SK-N-MC (cell line): ENCODE measurements at regions not wholly inside any gene's neighbourhood (a gene's known extent, or its start where the extent isn't known, plus 50 kb on each side); places are given as distances from the start of the nearest gene placed in this dataset.

ENCODE experiments used
- DNase-seq: peaks from one replicate; pipeline ENCODE4 v3.0.0-alpha.2; 2011; ENCODE audit warnings: low read depth, low spot score
- H3K27ac ChIP-seq: fragments of 200-600 bp; sonication (generic); 2 replicates; pipeline ENCODE4 v1.5.1; 2016; ENCODE audit warnings: mixed run types
- H3K36me3 ChIP-seq: fragments of 200-600 bp; sonication (generic); 2 replicates; pipeline ENCODE4 v1.6.1; 2017; ENCODE audit warnings: antibody characterized with exemption, low read length, mixed read lengths; ENCODE audit not compliant: insufficient read depth
- H3K4me3 ChIP-seq: fragments of 200-600 bp; sonication (generic); 2 replicates; pipeline ENCODE4 v1.5.1; 2016
- H3K9ac ChIP-seq: fragments of 200-600 bp; sonication (generic); 2 replicates; pipeline ENCODE4 v1.8.0; 2017; ENCODE audit warnings: mixed run types, mixed read lengths; ENCODE audit not compliant: insufficient read length
- H3K9me3 ChIP-seq: fragments of 200-600 bp; sonication (generic); 2 replicates; pipeline ENCODE4 v1.6.1; 2017; ENCODE audit warnings: low read depth, mild to moderate bottlenecking, antibody characterized with exemption, low read length, moderate library complexity, mixed read lengths
- EZH2 ChIP-seq: fragments of 200-600 bp; sonication (generic); IDR thresholded peaks from one replicate; pipeline ENCODE4 v1.6.1; 2017; ENCODE audit warnings: antibody characterized with exemption
- FOXP2 ChIP-seq: optimal IDR thresholded peaks from 2 replicates; pipeline ENCODE3; 2011; ENCODE audit warnings: mild to moderate bottlenecking, moderate library complexity; ENCODE audit not compliant: insufficient read depth; ENCODE audit errors: extremely low read length, control extremely low read depth
- POLR2AphosphoS5 ChIP-seq: IDR thresholded peaks from 2 replicates; pipeline ENCODE4 v1.6.1; 2012; ENCODE audit warnings: mild to moderate bottlenecking, low read depth, low read length, borderline replicate concordance

DNA sequence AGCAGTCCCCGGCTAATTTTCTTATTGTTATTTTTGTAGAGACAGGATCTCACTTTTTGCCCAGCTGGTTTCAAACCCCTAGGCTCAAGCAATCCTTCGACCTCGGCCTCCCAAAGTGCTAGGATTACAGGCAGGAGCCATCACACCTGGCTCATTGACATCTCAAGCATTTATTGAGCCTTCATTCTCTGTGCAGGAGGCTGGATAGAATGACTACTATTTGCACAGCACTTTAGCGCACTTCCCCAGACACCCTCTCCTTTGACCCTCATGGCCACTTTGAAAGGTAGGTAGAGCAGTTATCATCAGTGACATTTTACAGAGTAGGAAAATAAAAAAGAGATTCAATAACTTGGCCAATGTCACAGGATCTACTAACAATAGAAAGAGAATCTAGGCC is 124.0 kb upstream of the STXBP5 start:
- no peak overlapping the region for H3K4me3 ChIP-seq
- no peaks in the 10 kb centered on the region for H3K36me3 ChIP-seq
- TF ChIP-seq EZH2, result no peak
- no peak for TF ChIP-seq POLR2AphosphoS5
- TF ChIP-seq FOXP2, result no peak
- H3K27ac ChIP-seq, result no peak overlapping the region
- H3K9me3 ChIP-seq, result no peaks in the 10 kb centered on the region
- no peak for DNase-seq
- no peak overlapping the region for H3K9ac ChIP-seq

DNA sequence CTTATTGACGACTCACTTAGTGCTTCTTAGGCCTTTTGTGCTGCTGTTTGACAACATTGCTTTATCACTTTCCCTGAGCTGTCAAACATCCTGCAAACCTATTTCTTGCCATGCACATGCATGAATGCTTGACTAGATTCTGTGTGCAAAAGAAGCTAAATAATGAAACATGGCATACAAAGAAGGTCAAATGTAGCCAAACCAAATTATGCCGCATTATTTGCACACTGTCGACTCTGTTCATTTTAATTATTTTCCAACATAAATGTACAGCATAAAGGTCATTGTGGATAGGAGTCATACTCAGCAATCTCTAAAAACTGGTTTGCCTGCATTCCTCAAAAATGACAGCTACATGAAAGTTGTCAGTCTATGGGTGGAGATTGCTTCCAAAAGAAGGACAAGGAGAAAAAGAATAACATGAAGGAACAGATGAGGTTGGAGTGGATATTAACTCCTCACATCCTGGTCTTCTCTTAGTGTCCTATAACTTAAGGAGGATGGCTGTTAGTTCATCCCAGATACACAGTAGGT is 123.1 kb upstream of the STXBP5 start:
- no peak for DNase-seq
- no peak overlapping the region for H3K27ac ChIP-seq
- TF ChIP-seq POLR2AphosphoS5 (no peak), FOXP2 (no peak), EZH2 (no peak)
- no peak overlapping the region for H3K9ac ChIP-seq
- no peak overlapping the region for H3K4me3 ChIP-seq
- H3K9me3 ChIP-seq, result no peaks in the 10 kb centered on the region
- H3K36me3 ChIP-seq, result no peaks in the 10 kb centered on the region

DNA sequence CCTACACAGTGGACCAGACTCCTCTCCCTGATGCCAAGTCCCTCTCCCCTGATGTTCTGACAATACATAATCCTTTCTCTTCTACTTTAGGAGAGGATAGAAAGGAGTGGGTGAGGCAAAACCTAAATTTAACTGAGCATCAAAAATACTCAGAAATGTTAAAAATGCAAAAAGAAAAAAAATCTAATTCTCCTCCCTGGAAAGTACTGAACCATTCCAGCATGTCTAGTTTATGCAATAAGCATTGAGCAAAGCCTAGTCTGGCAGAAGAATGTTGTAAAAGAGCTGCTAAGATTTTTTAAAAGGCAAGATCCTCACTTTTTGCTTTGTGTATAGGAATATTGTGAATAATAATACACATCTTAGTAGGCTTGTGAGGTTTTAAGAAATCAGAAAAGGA is 116.6 kb upstream of the STXBP5 start:
- Histone ChIP-seq H3K9ac (no peak overlapping the region), H3K36me3 (no peaks in the 10 kb centered on the region), H3K27ac (no peak overlapping the region), H3K4me3 (no peak overlapping the region), H3K9me3 (no peaks in the 10 kb centered on the region)
- DNase-seq, result no peak
- TF ChIP-seq FOXP2 (no peak), POLR2AphosphoS5 (no peak), EZH2 (no peak)

- no peaks in the 10 kb centered on the region for H3K9me3 ChIP-seq
- H3K9ac ChIP-seq, result no peak overlapping the region
- TF ChIP-seq FOXP2 (no peak), POLR2AphosphoS5 (no peak), EZH2 (no peak)
- H3K27ac ChIP-seq, result no peak overlapping the region
- H3K4me3 ChIP-seq, result no peak overlapping the region
- H3K36me3 ChIP-seq, result no peaks in the 10 kb centered on the region
- no peak for DNase-seq
Observed at GRCh38 chr6:147088861-147089260, 115.4 kb upstream of the STXBP5 start.

- H3K4me3 ChIP-seq, result no peak overlapping the region
- H3K36me3 ChIP-seq, result no peaks in the 10 kb centered on the region
- DNase-seq, result no peak
- H3K27ac ChIP-seq, result no peak overlapping the region
- TF ChIP-seq FOXP2, result no peak
- no peak for TF ChIP-seq POLR2AphosphoS5
- TF ChIP-seq EZH2, result no peak
- no peak overlapping the region for H3K9ac ChIP-seq
- H3K9me3 ChIP-seq, result no peaks in the 10 kb centered on the region
Observed at GRCh38 chr6:147095316-147095715, 108.9 kb upstream of the STXBP5 start.

DNA sequence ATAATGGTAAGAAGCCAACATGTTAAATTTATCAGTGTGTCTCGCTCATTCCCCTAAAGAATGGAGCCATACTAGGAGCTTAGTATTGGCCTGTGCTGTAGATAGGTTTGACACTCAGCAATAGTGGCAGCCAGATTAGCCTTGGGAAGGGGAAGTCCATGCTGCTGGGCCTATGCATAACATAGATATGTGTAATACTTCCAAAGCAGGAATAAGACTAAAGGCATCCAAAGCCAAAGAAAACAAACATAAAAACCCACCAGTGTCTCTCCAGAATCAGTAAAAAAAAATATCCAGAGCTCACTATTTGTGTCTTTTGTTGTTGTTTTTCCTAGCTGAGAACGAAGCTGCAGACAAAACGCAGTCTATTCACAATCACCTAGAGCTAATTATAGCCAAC is 104.2 kb upstream of the STXBP5 start:
- Histone ChIP-seq H3K36me3 (no peaks in the 10 kb centered on the region), H3K9ac (no peak overlapping the region), H3K27ac (no peak overlapping the region), H3K4me3 (no peak overlapping the region), H3K9me3 (no peaks in the 10 kb centered on the region)
- TF ChIP-seq FOXP2 (no peak), POLR2AphosphoS5 (no peak), EZH2 (no peak)
- no peak for DNase-seq

- H3K4me3 ChIP-seq, result no peak overlapping the region
- no peaks in the 10 kb centered on the region for H3K36me3 ChIP-seq
- no peak overlapping the region for H3K27ac ChIP-seq
- TF ChIP-seq EZH2 (no peak), POLR2AphosphoS5 (no peak), FOXP2 (no peak)
- no peak for DNase-seq
- no peak overlapping the region for H3K9ac ChIP-seq
- H3K9me3 ChIP-seq, result no peaks in the 10 kb centered on the region
Observed at GRCh38 chr6:147103007-147103406, 101.2 kb upstream of the STXBP5 start.

- no peaks in the 10 kb centered on the region for H3K9me3 ChIP-seq
- no peak for DNase-seq
- no peak overlapping the region for H3K4me3 ChIP-seq
- H3K36me3 ChIP-seq, result no peaks in the 10 kb centered on the region
- no peak for TF ChIP-seq EZH2
- no peak for TF ChIP-seq POLR2AphosphoS5
- TF ChIP-seq FOXP2, result no peak
- no peak overlapping the region for H3K27ac ChIP-seq
- no peak overlapping the region for H3K9ac ChIP-seq
Observed at GRCh38 chr6:147103694-147104093, 100.5 kb upstream of the STXBP5 start.

- Histone ChIP-seq H3K9me3 (no peaks in the 10 kb centered on the region), H3K27ac (no peak overlapping the region), H3K9ac (no peak overlapping the region), H3K36me3 (no peaks in the 10 kb centered on the region), H3K4me3 (no peak overlapping the region)
- DNase-seq, result no peak
- TF ChIP-seq FOXP2 (no peak), POLR2AphosphoS5 (no peak), EZH2 (no peak)
Observed at GRCh38 chr6:147105786-147106185, 98.4 kb upstream of the STXBP5 start.
